Sigmoid colon (tissue), 4 donors: ENCODE measurements at regions not wholly inside any gene's neighbourhood (a gene's known extent, or its start where the extent isn't known, plus 50 kb on each side); places are given as distances from the start of the nearest gene placed in this dataset.

ENCODE experiments used
- EP300 ChIP-seq, 4 donors: sonication (generic); formaldehyde crosslinking; IDR thresholded peaks; one replicate each; pipeline ENCODE4 v1.6.1; 2017; ENCODE audit warnings: antibody characterized with exemption in 4 of 4
- POLR2A ChIP-seq, 2 donors: fragments of 450-650 bp; IDR thresholded peaks; one replicate each; pipeline ENCODE4 v1.6.1; 2016; ENCODE audit warnings: antibody characterized with exemption in 2 of 2, mild to moderate bottlenecking in 2 of 2, moderate library complexity in 2 of 2
- POLR2AphosphoS5 ChIP-seq, 4 donors: sonication (generic); formaldehyde crosslinking; IDR thresholded peaks; one replicate each; pipeline ENCODE4 v1.6.1; 2017; ENCODE audit warnings: antibody characterized with exemption in 4 of 4
- TF ChIP-seq, protein P1 (sequence below), 4 experiments: fragments of 450-650 bp in 3 of 4; fragments of 200-600 bp in 1 of 4; IDR thresholded peaks; one replicate each; pipeline ENCODE4 v1.5.1; 2016 to 2019; ENCODE audit warnings: antibody characterized with exemption in 4 of 4, mild to moderate bottlenecking in 3 of 4, moderate library complexity in 2 of 4

DNA sequence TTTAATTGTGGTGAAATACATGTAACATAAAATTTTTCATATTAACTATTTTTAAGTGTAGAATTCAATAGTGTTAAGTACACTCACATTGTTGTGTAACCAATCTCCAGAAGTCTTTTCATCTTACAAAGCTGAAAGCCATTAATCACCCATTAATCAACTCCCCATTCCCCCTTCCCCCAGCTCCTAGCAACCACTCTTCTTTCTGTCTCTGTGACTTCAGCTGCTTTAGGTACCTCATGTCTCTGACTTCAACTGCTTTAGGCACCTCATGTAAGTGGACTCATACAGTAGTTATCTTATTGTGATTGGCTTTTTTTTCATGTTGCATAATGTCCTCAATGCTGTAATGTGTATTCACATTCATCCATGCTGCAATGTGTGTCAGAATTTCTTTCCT is 150.8 kb upstream of the NTM start:
- TF ChIP-seq, protein P1, sequence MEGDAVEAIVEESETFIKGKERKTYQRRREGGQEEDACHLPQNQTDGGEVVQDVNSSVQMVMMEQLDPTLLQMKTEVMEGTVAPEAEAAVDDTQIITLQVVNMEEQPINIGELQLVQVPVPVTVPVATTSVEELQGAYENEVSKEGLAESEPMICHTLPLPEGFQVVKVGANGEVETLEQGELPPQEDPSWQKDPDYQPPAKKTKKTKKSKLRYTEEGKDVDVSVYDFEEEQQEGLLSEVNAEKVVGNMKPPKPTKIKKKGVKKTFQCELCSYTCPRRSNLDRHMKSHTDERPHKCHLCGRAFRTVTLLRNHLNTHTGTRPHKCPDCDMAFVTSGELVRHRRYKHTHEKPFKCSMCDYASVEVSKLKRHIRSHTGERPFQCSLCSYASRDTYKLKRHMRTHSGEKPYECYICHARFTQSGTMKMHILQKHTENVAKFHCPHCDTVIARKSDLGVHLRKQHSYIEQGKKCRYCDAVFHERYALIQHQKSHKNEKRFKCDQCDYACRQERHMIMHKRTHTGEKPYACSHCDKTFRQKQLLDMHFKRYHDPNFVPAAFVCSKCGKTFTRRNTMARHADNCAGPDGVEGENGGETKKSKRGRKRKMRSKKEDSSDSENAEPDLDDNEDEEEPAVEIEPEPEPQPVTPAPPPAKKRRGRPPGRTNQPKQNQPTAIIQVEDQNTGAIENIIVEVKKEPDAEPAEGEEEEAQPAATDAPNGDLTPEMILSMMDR (IDR thresholded peaks at IDR 0.05): no peak
- TF ChIP-seq POLR2A (IDR thresholded peaks at IDR 0.05) (no peak), EP300 (IDR thresholded peaks at IDR 0.05) (no peak), POLR2AphosphoS5 (IDR thresholded peaks at IDR 0.05) (no peak)
